Astrocyte (in vitro differentiated cells and primary cell): ENCODE measurements at regions not wholly inside any gene's neighbourhood (a gene's known extent, or its start where the extent isn't known, plus 50 kb on each side); places are given as distances from the start of the nearest gene placed in this dataset.

Source experiments
- DNase-seq: peaks from one replicate; pipeline ENCODE4 v3.0.0-alpha.2; 2010; ENCODE audit warnings: low read depth
- FAIRE-seq: peaks from 2 replicates; lab custom pipeline; 2011; peaks lifted over from hg19 to GRCh38; lab: Jason Lieb, UNC
- H2AFZ ChIP-seq: 2 replicates; pipeline ENCODE4 v1.6.0; 2012; ENCODE audit warnings: low read depth, low read length, inconsistent platforms
- H3K27ac ChIP-seq: 2 replicates; pipeline ENCODE4 v1.5.1; 2011; ENCODE audit warnings: low read depth, low read length, inconsistent platforms
- H3K27me3 ChIP-seq: 2 replicates; pipeline ENCODE4 v1.6.0; 2011; ENCODE audit warnings: low read length, inconsistent platforms; ENCODE audit not compliant: insufficient read depth
- H3K36me3 ChIP-seq: 2 replicates; pipeline ENCODE4 v1.5.1; 2011; ENCODE audit warnings: low read length, inconsistent platforms; ENCODE audit not compliant: insufficient read depth
- H3K4me1 ChIP-seq: 2 replicates; pipeline ENCODE4 v1.5.1; 2011; ENCODE audit warnings: low read length, inconsistent platforms; ENCODE audit not compliant: insufficient read depth
- H3K4me2 ChIP-seq: 2 replicates; pipeline ENCODE4 v1.6.0; 2012; ENCODE audit warnings: low read length, inconsistent platforms
- H3K4me3 ChIP-seq: 2 replicates; pipeline ENCODE4 v1.5.1; 2011; ENCODE audit warnings: low read depth, mild to moderate bottlenecking, low read length, inconsistent platforms; ENCODE audit not compliant: insufficient read depth
- H3K79me2 ChIP-seq: 2 replicates; pipeline ENCODE4 v1.6.0; 2012; ENCODE audit warnings: mild to moderate bottlenecking, low read length, inconsistent platforms; ENCODE audit not compliant: insufficient read depth
- H3K9ac ChIP-seq: 2 replicates; pipeline ENCODE4 v1.6.0; 2012; ENCODE audit warnings: mild to moderate bottlenecking, low read length, inconsistent platforms
- H3K9me3 ChIP-seq: 2 replicates; pipeline ENCODE4 v1.5.1; 2012; ENCODE audit warnings: low read depth, mild to moderate bottlenecking, low read length, inconsistent platforms; ENCODE audit not compliant: insufficient read depth
- H4K20me1 ChIP-seq: 2 replicates; pipeline ENCODE4 v1.6.0; 2012; ENCODE audit warnings: low read length, inconsistent platforms; ENCODE audit not compliant: insufficient read depth
- H3K27ac Mint-ChIP-seq: one replicate; pipeline ENCODE4 v1.8.0; 2021; ENCODE audit warnings: mild to moderate bottlenecking, mixed read lengths; ENCODE audit not compliant: unreplicated experiment
- H3K27me3 Mint-ChIP-seq: one replicate; pipeline ENCODE4 v1.8.0; 2021; ENCODE audit warnings: low read depth, mixed read lengths; ENCODE audit not compliant: unreplicated experiment
- H3K36me3 Mint-ChIP-seq: one replicate; pipeline ENCODE4 v1.8.0; 2021; ENCODE audit warnings: low read depth, mixed read lengths; ENCODE audit not compliant: unreplicated experiment
- H3K4me1 Mint-ChIP-seq: one replicate; pipeline ENCODE4 v1.8.0; 2021; ENCODE audit warnings: low read depth, mixed read lengths; ENCODE audit not compliant: unreplicated experiment
- H3K4me3 Mint-ChIP-seq: one replicate; pipeline ENCODE4 v1.8.0; 2021; ENCODE audit warnings: mild to moderate bottlenecking, moderate library complexity, mixed read lengths; ENCODE audit not compliant: unreplicated experiment
- H3K9me3 Mint-ChIP-seq: one replicate; pipeline ENCODE4 v1.8.0; 2021; ENCODE audit warnings: mild to moderate bottlenecking, mixed read lengths; ENCODE audit not compliant: unreplicated experiment
- EZH2 ChIP-seq: IDR thresholded peaks from 2 replicates; pipeline ENCODE4 v1.6.1; 2012; ENCODE audit warnings: mild to moderate bottlenecking, low read length, inconsistent platforms; ENCODE audit not compliant: insufficient read depth
- TF ChIP-seq, protein P1 (sequence below): IDR thresholded peaks from 2 replicates; pipeline ENCODE4 v1.5.1; 2011; ENCODE audit warnings: low read depth, mild to moderate bottlenecking, inconsistent platforms, low read length, moderate library complexity; ENCODE audit not compliant: insufficient read depth

DNA sequence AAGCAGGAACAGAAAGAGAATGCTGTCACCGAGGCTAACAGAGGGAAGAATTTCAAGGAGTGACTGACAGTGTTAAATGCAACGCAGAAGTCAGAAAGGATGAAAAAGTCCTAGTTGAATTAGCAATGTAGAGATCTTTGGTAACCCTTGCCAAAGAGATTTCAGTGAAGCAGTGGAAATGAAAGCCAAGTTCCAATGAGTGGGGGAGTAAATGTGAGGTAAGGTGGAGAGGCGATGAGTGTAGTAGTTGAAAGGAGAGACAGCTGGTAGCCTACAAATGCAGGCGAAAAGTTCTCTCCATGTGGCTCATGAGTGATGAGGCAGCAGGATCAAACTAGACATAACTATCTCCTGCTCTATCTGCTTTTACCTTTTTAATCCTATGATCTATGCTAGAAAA, 74.6 kb upstream of the IPO9 start:
- H3K36me3 Mint-ChIP-seq, result no peaks in the 10 kb centered on the region

DNA sequence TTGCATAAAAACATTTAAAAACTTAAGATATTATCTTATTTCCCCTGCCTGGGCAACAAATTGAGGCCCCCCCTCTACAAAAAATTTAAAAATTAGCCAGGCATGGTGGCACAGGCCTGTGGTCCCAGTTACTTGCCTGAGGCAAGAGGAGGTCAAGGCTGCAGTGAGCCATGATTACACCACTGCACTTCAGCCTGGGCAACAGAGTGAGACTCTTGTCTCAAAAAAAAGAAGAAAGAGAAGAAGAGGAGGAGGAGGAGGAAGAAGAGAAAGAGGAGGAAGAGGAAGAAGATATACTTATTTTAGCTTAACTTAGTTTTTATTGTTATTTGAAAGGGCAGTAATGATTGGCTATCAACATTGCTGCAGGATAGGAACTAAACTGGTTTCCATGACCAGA, 73.8 kb upstream of the IPO9 start:
- H3K9ac ChIP-seq, result no peak overlapping the region
- DNase-seq (no peak), FAIRE-seq (no peak)
- H3K4me1 ChIP-seq, result peaks cover 86% of the 10 kb centered on the region
- H3K4me2 ChIP-seq, result no peak overlapping the region
- Mint-ChIP-seq H3K9me3 (no peaks in the 10 kb centered on the region), H3K27ac (no peak overlapping the region), H3K27me3 (no peaks in the 10 kb centered on the region), H3K36me3 (no peaks in the 10 kb centered on the region), H3K4me1 (peaks cover 84% of the 10 kb centered on the region), H3K4me3 (no peak overlapping the region)
- peaks cover 22% of the 10 kb centered on the region for H4K20me1 ChIP-seq
- H3K27me3 ChIP-seq, result no peaks in the 10 kb centered on the region
- H3K79me2 ChIP-seq, result peaks cover 90% of the 10 kb centered on the region
- no peak overlapping the region for H2AFZ ChIP-seq
- no peak overlapping the region for H3K27ac ChIP-seq
- TF ChIP-seq, protein P1, sequence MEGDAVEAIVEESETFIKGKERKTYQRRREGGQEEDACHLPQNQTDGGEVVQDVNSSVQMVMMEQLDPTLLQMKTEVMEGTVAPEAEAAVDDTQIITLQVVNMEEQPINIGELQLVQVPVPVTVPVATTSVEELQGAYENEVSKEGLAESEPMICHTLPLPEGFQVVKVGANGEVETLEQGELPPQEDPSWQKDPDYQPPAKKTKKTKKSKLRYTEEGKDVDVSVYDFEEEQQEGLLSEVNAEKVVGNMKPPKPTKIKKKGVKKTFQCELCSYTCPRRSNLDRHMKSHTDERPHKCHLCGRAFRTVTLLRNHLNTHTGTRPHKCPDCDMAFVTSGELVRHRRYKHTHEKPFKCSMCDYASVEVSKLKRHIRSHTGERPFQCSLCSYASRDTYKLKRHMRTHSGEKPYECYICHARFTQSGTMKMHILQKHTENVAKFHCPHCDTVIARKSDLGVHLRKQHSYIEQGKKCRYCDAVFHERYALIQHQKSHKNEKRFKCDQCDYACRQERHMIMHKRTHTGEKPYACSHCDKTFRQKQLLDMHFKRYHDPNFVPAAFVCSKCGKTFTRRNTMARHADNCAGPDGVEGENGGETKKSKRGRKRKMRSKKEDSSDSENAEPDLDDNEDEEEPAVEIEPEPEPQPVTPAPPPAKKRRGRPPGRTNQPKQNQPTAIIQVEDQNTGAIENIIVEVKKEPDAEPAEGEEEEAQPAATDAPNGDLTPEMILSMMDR, result no peak
- no peak for TF ChIP-seq EZH2
- no peaks in the 10 kb centered on the region for H3K9me3 ChIP-seq
- peaks cover 3% of the 10 kb centered on the region for H3K36me3 ChIP-seq
- no peak overlapping the region for H3K4me3 ChIP-seq

More for the DNA sequence above, 74.6 kb upstream of the IPO9 start:
- Histone ChIP-seq H3K36me3 (peaks cover 3% of the 10 kb centered on the region), H2AFZ (no peak overlapping the region), H3K27me3 (no peaks in the 10 kb centered on the region), H3K4me3 (no peak overlapping the region), H3K4me1 (peaks cover 86% of the 10 kb centered on the region), H4K20me1 (peaks cover 16% of the 10 kb centered on the region), H3K27ac (peak overlapping the region; percentile 94), H3K9me3 (no peaks in the 10 kb centered on the region), H3K79me2 (peaks cover 90% of the 10 kb centered on the region), H3K9ac (peak overlapping the region; percentile 11), H3K4me2 (peak overlapping the region; percentile 46)
- DNase-seq (peak; percentile 81), FAIRE-seq (no peak)
- peak overlapping the region; percentile 0 for H3K4me3 Mint-ChIP-seq
- no peaks in the 10 kb centered on the region for H3K9me3 Mint-ChIP-seq
- TF ChIP-seq EZH2, result no peak
- TF ChIP-seq, protein P1, result no peak
- H3K27ac Mint-ChIP-seq, result peak overlapping the region; percentile 63
- no peaks in the 10 kb centered on the region for H3K27me3 Mint-ChIP-seq
- H3K4me1 Mint-ChIP-seq, result peaks cover 86% of the 10 kb centered on the region

DNA sequence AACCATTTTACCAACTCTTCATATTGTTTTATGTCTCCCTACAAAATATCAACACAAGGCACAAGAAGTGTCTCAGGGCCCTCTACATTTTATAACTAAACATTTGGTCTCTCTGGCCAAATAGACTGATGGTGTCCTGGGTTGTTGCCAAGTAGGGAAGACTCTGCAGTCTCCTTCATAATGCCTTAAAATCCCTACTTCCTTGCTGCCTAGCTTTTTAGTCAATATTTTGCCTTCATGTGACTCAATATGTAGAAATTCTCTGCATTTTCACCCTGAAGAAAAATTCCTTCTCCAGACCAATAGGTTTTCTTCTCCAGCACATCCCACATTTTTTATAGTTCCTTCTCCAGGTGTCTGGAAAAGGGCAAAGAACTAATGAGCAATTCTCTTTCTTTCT, 72.6 kb upstream of the IPO9 start:
- Histone ChIP-seq H3K4me1 (peaks cover 86% of the 10 kb centered on the region), H3K4me2 (peak overlapping the region; percentile 48), H3K36me3 (peaks cover 3% of the 10 kb centered on the region), H3K9me3 (no peaks in the 10 kb centered on the region), H2AFZ (no peak overlapping the region), H3K9ac (no peak overlapping the region), H3K4me3 (no peak overlapping the region), H4K20me1 (peaks cover 30% of the 10 kb centered on the region), H3K27ac (peak overlapping the region; percentile 59), H3K27me3 (no peaks in the 10 kb centered on the region), H3K79me2 (peaks cover 94% of the 10 kb centered on the region)
- FAIRE-seq (peak; percentile 29), DNase-seq (peak; percentile 80)
- Mint-ChIP-seq H3K4me1 (peaks cover 86% of the 10 kb centered on the region), H3K4me3 (peak overlapping the region; percentile 42), H3K27me3 (no peaks in the 10 kb centered on the region), H3K9me3 (no peaks in the 10 kb centered on the region), H3K27ac (peak overlapping the region; percentile 89), H3K36me3 (no peaks in the 10 kb centered on the region)
- no peak for TF ChIP-seq EZH2
- TF ChIP-seq, protein P1, result no peak
